SK-MEL-5 (cell line): ENCODE measurements at regions not wholly inside any gene's neighbourhood (a gene's known extent, or its start where the extent isn't known, plus 50 kb on each side); places are given as distances from the start of the nearest gene placed in this dataset.

Experiments used
- DNase-seq: peaks from one replicate; pipeline ENCODE4 v3.0.0-alpha.2; 2016; ENCODE audit warnings: low read depth, low spot score
- in situ Hi-C: cut with HindIII; loops from 2 replicates; pipeline ENCODE4 v1.10.0; 2016; ENCODE audit warnings: low sequenced_read_pairs, high pct_unique_total_duplicates, low pct_unique_long_range_greater_than_20kb

DNA sequence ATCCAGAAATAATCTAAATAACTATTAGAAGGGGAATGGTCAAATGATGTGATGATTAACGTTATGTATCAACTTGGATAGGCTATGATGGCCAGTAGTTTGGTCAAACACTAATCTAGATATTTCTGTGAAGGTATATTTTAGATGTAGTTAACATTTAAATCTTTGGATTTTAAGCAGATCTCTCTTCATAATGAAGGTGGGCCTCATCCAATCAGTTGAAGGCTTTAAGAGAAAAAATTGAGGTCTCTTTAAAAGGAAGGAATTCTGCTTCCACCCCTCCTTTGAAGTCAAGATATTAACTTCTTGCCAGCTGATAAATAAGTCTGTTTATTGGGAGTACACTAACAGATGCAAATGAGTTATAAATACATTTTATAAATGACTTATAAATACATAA, 760.0 kb upstream of the SLC35B3 start:
- in situ Hi-C loops = no loop called here
- DNase-seq = no peak

DNA sequence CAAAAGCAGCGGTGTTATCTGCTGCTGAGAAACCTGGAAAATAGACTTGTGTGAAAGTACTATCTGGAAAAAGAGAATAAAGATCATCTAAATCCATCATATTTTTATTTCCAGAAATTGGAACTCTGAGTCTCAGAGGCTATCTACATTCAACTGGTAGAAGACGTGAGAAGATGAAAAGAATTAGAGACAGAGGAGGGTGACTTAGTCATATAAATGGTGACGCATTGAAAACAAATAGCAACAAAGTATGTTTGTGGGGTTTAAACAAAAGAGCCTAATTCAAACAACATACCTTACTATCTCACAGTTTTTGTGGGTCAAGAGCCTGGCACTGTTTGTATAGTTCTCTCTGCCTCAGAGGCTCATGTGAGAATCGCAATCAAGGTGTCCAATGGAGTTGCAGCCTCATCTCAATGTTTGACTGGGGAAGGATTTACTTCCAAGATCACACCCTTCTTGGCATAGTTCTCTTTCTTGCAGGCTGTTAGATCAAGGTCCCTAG, 757.1 kb upstream of the SLC35B3 start:
- no peak for DNase-seq
- in situ Hi-C loops = no loop called here

DNA sequence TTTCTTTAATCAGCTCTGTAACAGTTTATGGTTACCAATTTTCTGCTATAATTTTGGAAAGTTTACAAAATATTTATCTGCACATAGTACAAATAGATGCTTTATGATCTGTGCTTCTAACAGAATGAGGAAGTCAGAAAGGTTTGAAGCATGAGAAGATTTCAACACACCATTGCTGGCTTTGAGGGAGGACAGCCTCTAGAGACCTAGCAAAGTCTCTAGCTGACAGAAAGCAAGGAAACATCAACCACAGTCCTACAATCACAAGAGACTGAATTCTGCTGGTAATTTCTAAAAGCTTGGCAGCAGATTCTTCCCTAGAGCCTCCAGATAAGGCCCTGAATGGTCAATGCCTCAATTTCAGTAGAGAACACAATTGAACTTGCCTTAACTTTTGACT, 750.8 kb upstream of the SLC35B3 start:
- no peak for DNase-seq
- in situ Hi-C loops = no loop called here

DNA sequence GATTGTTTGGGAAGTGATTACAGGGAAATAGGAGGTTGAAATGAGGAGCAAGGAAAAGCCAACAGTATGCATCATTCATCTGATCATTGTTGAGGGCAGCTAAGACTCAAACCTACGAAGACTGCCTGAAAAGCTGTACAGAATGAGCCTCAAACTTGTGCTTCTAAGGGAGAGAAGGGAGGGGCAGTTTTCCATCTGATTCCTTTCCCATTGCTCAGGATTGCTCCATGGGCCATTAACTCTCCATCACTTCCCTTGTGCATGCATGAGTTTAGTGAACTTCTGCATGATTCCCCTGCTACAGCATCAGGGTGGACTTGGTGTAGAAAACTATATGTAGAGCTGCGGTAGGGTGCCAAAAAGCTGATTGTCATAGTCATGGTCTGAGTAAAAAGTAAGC, 742.7 kb upstream of the SLC35B3 start:
- no peak for DNase-seq
- in situ Hi-C loops = no loop called here

DNA sequence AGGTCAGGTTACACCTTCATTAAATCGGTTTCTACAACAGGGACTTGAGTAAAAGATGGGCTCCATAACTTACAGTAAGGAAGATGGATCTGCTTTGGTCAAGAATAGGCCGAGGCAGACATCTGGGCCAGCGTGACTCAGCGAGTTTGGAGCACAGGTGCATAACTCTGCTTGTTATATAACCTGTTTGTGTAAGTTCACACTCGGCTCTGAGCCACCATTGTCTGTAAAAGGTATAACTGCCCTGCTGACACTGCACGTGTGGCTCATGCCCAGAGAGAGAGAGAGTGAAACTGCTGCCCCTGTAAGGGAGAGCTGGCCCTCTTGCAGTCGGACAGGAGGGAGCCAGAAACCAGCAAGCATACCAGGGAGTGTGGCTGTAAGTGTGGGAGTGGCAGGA, 737.9 kb upstream of the SLC35B3 start:
- in situ Hi-C loops = no loop called here
- no peak for DNase-seq

DNA sequence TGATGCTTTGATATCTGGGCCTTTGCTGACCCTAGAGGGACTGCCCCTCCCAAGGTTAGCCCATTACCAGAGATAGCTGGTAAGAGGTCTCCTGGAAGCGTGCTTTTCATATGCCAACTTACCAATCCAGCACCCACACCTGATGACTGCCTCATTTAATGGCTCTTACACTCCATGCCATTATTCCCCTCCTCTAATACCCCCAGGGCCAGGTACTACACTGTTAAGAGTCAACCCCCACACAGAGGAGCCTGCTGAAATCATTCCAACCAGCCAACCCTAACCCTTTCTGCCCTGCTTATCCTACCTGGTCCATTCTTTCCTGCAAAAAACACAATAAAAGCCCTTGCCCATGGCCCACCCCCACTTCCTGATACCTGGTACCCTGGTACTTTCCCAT, 736.8 kb upstream of the SLC35B3 start:
- in situ Hi-C loops = no loop called here
- no peak for DNase-seq

DNA sequence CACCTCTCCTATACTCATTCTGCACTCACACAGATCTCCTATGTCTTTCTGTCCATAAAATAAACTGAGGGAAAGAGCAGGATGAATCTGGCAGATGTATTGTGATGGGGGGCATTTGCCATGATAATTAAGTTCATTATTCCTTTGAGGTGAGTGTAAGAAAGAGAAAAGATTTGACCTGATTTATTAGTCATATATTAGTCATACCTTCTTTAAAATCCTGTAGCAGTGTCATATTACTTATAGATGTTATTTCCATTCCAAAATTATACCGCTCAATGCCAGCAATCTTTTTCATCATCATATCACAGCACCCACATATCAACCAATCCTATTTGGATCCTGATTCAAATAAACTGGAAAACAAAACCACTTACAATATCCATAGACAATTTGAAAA, 733.3 kb upstream of the SLC35B3 start:
- in situ Hi-C loops = no loop called here
- DNase-seq = no peak

DNA sequence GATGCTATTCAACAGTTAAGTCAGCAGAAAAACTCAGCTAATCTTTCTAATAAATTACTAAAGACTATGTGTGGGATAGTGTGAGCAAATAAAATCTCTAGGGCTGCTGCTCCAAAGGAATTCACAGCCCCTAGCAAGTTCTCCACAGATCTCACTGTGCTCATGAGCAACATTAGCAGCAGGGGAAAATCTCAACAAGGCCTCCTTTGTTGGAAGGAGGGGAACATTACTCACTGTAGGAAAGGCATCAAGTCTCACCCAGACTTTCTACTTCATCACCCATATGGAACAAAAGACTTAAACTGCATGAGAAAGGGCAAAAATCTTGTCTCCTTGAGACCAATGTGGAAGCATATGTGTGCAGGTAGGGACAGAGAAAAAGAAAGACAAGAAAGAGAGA, 726.4 kb upstream of the SLC35B3 start:
- in situ Hi-C loops = no loop called here
- peak; percentile 88 for DNase-seq

DNA sequence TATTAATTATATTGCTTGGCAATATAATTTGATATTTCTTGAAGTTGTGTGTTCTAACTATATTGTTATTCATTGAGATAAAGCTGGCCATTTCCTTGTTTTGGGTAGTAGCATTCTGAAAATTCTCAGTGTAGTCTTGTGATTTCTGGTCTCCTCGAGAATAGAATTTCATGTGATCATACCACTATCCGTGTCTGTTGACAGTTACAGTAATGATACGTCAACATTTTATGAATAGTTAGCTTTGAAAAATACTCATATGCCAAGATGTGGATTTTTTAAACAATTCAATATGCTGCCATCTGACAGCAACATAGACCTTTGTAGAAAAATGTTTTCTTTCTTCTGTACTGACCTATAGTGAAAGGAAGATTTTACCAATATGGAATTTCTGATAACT, 723.7 kb upstream of the SLC35B3 start:
- DNase-seq = peak; percentile 99
- in situ Hi-C loops = no loop called here

DNA sequence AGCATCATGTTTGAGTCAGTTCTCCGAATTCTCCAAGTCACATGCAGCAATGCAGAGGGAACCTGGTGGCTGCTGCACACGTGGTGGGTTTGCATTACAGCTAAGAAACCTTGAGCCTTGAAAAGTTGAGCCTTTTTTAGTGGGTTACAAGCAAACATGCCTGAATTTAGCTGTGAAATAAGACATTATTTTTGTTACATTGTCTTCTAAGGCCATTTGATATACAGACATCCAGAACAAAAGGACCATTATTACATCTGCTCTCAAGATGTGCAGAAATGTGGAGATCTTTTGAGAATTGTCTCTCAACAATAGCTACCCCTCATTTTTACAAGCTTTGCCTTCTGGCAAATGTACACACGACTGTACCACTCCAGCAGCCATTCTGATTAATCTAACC, 720.5 kb upstream of the SLC35B3 start:
- DNase-seq = peak; percentile 71
- in situ Hi-C loops = no loop called here

DNA sequence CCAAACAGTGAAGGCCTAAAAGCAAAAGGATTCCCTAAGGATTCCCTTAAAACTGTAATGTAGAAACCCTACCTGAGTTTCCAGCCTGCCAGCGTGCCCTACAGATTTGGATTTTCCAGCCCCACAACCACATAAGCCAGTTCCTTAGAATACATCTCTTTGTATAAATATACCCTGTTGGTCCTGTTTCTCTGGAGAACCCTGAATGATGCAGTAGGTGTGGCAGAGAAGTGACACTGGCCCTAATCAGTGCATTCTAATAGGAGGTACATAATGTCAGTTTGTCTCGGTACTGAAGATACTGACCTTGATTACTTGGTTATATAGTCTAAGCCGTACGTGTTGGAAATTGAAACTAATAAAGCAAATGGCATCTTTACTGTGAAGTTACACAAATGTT, 707.8 kb upstream of the SLC35B3 start:
- in situ Hi-C loops = no loop called here
- no peak for DNase-seq

DNA sequence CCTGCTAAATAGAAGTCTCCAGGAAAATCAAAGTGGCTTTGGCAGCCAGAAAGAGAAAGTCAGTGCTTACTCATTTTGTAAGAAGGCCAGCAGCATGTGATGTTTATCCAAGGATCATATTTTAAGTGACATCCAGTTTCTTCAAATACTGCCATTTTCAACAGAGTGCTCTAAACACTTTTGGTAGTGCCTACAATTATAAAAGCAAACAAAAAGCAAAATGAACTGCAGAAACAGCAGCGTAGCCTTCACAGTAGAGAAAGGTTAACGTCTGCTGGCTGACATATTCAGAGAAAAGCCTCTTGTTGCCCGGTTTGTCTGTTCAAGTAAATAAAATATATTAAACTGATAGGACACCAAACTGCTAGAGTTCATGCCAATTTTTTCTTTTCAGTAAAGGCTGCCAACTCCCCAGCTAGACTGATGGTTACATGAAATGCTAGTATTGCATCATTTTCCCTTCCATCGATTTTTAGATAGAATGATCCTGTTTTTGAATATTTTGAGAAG, 705.7 kb upstream of the SLC35B3 start:
- in situ Hi-C loops = no loop called here
- DNase-seq = no peak

DNA sequence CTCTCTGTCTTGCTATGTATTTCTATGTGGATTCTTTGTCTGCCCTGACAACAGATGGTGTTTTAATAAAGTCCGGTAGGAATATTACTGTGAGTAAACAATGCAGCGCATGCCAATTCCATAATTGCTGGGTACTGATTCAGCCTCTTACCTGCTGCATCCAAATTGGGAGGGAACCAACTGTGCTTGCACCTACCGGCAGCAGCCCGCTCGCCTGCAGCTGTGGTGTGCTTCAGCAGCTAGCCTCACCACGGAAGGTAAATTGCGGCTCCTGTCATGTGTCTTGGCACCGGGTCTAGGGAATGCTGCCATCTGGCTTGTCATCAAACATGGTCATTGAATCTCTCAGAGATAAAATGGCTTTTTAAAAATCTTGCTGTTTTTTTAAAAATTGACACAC, 704.8 kb upstream of the SLC35B3 start:
- no peak for DNase-seq
- in situ Hi-C loops = no loop called here

DNA sequence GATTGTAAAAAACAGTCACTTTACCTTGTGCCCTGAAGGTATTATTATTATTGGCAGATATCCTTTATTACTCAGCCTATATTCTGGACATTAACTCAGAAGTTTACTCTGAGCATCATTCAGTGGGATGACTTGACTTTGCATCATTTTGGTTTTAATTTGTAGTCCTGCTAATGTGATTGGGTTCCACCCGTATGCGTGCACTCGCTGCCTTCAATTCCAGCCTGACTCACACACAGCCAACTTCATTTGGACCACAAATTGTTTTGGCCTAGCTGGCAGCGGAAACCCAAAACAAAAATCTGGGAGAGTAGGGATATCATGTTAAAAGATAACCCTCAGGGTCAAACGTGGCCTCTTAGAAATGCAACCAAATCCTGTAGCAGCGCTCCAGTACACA, 704.4 kb upstream of the SLC35B3 start:
- in situ Hi-C loops = no loop called here

DNA sequence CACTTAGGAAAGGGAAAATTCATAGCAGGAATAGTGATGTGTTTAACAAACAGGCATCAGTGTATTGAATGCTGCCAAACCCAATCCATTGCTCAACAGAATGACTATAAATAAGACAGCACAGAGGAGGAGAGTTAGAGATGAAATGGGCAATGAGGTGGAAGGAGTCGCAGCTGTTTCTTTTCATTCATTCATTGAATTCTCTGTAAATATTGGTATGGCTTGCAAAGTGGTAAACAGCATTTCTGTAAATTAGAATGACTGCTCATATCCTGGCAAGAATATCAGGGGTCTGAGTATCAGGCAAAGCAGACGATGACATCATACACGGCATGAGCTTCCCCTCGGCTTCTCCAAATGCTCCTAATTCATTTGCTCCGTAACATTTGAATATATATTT, 703.6 kb upstream of the SLC35B3 start:
- no peak for DNase-seq
- in situ Hi-C loops = no loop called here

More for the DNA sequence above, 704.4 kb upstream of the SLC35B3 start:
- DNase-seq = no peak

DNA sequence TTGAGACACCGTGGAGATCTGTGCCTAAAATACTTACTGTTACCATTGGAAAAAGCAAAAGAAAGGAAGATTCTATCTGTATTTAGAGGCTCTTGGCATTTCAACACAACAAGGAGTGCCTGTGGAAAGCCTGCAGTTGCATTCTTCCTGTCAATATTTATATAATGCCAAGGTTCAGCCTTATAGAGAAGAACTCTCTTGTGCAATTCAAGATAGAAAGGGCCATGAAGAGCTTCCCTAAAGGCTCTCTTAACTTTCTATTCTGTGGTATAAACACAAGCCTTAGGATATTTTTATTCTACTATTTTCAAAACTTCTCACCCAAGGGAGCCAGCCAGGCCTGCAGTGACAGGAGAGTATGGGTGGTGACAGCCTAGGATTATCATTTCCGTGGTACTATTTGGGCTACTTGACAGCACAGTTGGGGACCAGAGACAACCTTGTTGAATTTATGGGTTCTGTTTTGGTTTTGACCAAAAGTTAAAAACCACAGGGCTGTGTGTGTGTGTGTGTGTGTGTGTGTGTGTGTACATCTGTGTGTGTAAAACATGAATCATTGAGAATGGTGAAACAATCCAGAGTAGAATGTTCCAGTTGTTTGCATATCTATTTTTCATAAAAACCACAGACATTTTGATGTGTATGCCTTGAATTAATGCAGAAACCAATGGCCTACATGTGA, 700.9 kb upstream of the SLC35B3 start:
- in situ Hi-C loops = no loop called here
- DNase-seq = no peak

DNA sequence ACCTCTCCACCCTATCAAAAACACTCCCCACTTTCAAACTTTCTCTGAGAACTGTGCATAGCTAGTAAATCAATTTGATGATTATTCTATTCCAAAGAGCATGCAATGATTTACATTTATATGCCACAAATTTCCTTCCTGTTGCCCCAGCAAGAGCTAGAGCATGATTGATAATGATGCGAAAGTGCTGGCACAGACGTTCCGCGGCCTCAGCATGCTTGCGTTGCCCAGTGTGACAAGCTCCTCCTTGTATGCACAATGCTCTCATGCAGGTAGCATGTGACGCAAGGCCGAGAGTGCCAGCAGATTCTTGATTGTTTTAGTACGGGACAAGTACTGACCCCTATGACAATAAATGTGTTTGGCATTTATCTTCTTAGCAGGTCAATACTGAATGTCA, 696.3 kb upstream of the SLC35B3 start:
- DNase-seq = peak; percentile 99

DNA sequence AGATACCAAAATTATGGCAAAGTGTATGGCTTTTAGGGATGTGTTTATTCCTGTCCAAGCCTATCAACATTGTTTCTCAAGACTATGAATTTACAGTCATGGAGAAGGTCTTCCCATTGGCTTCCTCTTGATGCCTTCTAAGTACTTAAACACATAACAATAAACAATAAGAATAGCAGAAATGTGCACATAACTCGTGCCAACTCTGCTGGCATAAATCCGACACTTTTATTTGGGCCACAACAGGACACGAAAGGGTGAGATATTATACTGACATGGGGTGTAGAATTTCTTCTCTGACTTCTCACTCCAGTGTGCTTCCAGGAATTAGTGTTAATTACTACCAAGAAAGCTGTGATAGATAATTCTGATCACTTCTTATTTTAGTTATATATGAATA, 695.9 kb upstream of the SLC35B3 start:
- in situ Hi-C loops = no loop called here
- peak; percentile 85 for DNase-seq

More for the DNA sequence above, 696.3 kb upstream of the SLC35B3 start:
- in situ Hi-C loops = no loop called here

DNA sequence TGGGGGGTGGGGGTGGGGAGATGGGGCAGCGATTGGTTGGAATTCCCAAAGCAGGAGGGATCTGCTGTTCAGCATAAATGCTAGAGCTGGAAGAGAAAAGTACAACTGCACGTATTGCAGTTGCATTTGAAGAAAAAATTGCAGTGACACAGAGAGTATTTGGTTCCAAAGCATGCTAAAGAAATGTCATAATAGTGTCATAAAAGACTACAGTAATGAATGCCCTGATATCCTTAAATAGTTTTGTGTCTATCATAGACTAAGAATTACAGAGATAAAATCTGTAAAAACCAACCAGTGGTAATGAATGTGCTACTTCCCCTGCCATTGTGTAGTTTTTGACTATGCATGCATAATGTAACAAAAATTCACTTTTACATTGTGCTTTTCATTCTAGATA, 693.6 kb upstream of the SLC35B3 start:
- in situ Hi-C loops = no loop called here
- DNase-seq = no peak
